SK-N-MC (cell line): ENCODE measurements at regions not wholly inside any gene's neighbourhood (a gene's known extent, or its start where the extent isn't known, plus 50 kb on each side); places are given as distances from the start of the nearest gene placed in this dataset.

Source experiments
- EZH2 ChIP-seq: fragments of 200-600 bp; sonication (generic); IDR thresholded peaks from one replicate; pipeline ENCODE4 v1.6.1; 2017; ENCODE audit warnings: antibody characterized with exemption
- FOXP2 ChIP-seq: optimal IDR thresholded peaks from 2 replicates; pipeline ENCODE3; 2011; ENCODE audit warnings: mild to moderate bottlenecking, moderate library complexity; ENCODE audit not compliant: insufficient read depth; ENCODE audit errors: extremely low read length, control extremely low read depth
- POLR2AphosphoS5 ChIP-seq: IDR thresholded peaks from 2 replicates; pipeline ENCODE4 v1.6.1; 2012; ENCODE audit warnings: mild to moderate bottlenecking, low read depth, low read length, borderline replicate concordance

DNA sequence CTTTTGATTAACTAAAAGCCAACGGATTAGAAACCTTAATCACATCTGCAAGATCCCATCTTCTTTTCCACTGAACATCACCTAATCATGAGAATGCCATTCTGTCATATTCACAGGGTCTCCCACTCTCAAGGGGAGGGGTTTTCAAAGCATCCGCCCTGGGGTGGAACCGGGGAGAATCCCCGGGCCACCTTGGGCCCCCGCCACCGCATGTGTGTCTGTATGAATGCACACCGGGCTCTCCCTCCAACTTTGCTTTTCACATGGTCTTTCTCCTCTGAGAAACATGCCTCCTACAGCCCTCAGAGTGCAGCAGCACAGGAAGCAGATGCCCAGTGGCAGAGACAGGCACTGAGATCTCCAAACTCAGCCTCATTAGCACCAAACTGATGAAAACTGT is 233.2 kb upstream of the PPP2R2D start:
- no peak for TF ChIP-seq EZH2
- no peak for TF ChIP-seq POLR2AphosphoS5
- TF ChIP-seq FOXP2 = no peak
